Kidney capillary endothelial cell (primary cell): ENCODE measurements at regions not wholly inside any gene's neighbourhood (a gene's known extent, or its start where the extent isn't known, plus 50 kb on each side); places are given as distances from the start of the nearest gene placed in this dataset.
"Not testable (repeated sequence)": the region's sequence is repeated elsewhere in the genome, so short reads cannot be mapped to it uniquely, and the experiment has no call there.

ENCODE experiments used
- DNase-seq: peaks from one replicate; pipeline ENCODE4 v3.0.0-alpha.2; 2018; ENCODE audit warnings: low spot score

DNA sequence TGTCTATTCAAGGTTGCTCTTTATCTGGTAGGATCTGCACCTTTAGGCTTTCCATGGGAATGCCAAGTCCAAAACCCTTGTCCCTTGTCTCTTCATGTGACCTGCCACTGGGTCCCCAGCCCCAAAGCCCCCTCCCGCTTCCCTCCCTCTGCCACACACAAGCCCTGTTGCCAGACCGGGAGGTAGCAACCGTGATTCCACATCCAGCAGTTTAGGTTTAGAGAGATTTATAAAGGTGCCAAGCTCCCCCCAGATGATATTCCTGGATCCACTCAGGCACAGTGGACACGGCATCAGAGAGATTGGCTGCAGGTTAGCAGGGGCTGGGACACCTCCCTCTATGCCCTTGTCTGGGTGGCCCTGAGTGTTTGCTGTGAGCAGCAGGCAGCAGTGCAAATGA lies 504.7 kb downstream of the CCDC171 start:
- DNase-seq, result no peak

DNA sequence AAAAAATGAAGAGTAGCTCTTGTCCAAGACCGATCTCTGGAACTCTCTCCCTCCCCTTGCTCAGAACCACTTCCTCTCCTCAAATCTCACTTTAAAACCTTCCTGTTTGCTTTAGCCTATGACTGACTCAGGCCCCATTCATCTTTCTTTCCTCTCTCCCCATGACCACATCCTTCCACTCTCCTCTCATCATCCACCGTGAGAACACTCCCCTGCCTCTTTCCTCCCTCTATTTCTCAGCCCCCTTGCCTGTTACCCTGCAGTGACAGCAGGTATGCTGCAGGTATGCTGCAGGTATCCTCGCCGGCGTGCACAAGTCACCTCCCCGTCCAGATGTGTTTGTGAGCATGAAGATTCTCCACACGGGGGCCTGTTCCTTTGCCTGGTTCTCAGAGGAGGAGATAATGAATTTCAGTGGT lies 505.3 kb downstream of the CCDC171 start:
- no peak for DNase-seq

DNA sequence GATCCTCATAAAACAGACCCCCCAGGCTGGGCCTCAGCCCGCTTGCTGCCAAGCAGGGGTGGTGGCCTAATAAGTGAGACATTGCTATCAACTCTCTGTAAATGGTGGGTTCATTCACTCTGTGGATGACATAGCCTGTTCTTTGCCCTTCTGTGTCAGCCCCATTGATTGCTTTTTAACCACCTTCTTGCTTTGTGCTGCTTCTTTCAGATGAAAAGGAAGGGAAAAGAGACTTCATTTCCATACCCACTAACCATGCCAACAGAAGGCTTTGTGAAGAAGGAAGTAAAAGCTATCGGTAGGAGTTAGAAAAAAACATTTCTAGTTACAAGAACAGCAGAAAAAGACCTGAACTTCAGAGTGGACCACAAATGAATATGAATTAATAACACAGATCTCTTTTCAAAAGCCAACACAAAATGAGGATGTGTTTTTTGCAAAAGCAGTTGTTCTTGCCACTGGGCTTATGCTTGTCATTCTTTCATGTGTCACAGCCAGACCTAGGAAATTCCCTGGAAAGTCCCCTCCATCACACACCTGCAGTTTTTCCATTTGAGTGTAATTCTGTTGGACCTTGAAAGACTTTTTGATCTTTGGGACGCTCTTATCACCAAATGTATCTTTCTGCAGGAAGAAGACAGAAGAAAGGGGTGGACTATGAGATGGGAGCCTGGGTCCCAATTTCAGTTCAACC lies 507.7 kb downstream of the CCDC171 start:
- no peak for DNase-seq

DNA sequence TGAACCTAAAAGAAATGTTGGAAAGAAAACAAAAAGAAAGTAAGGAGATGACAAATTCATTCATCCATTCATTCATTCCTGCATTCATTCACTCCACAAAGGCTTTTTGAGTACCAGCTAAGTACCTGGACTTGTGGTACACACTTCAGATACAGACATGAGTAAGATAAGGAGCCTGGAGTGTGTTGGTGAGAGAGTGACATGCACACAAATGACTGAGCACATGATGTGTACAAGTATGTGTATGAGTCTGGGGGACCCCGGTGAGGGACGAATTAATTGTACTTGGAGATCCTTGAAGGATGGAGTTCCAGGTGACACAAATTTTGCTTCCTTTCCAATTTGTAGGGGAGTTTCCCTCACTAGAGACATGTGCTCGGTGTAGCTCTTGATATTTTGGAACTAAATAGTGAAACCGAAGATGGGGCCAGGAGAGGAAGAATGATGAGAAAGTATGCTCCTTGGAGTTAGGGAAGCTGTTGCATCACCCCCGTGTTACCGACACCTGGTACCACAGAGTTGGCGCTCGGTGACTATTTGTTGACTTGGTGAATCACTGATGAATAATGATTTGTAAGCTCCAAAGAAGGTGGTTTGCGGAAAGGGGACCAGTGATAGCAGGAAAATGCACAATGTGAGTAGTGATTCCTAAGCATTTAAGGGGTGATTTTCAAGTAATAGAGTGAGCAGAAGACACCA lies 509.8 kb downstream of the CCDC171 start:
- no peak for DNase-seq

DNA sequence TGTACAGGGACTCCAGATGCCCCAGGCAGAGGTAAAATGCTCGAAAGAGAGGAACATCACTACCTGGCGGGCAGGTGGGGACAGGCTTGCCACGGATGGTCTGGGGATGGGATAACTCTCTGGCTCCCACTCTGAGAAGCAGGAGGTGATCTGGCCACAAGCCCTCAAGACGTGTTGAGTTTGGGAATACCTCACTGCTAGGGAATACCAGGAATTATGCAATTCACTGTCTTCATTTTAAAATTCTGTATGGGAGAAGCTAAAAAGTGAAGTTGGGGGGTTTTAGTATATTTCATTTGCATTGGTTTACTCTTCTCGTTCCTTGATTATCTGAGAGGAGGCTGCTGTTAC lies 510.4 kb downstream of the CCDC171 start:
- no peak for DNase-seq

DNA sequence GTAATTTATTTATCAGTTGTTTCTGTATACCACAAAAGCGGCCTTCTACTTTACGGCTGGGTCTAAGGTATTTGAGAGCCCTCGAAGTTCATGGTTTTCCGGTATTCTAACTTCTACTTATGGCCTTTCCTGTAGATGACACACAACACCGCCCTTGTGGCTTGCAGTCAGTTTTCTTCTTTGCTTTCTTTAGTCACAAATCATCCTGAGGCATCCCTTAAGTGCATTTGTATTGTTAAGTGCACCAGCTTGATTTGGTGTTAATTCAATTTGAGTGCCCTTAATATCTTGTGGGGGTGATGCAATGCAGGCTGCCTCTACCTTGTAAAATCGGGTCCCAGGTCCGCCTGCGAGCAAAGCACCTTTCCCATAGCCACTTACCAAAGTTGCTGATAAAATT lies 511.9 kb downstream of the CCDC171 start:
- no peak for DNase-seq

DNA sequence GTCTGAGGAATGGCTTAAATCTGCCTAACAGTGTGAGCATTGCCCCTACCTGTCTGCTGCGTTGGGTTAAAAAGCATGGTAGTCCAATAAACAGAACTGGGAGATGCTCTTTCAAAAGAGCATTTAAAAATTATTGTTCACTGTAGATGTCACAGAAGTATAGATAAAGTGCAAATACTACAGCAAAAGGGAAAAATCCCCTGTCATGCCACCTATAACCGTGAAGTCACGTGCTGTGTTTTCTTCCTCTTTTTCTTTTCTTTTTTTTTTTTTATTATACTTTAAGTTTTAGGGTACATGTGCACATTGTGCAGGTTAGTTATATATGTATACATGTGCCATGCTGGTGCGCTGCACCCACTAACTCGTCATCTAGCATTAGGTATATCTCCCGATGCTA lies 513.4 kb downstream of the CCDC171 start:
- not testable (repeated sequence) for DNase-seq

DNA sequence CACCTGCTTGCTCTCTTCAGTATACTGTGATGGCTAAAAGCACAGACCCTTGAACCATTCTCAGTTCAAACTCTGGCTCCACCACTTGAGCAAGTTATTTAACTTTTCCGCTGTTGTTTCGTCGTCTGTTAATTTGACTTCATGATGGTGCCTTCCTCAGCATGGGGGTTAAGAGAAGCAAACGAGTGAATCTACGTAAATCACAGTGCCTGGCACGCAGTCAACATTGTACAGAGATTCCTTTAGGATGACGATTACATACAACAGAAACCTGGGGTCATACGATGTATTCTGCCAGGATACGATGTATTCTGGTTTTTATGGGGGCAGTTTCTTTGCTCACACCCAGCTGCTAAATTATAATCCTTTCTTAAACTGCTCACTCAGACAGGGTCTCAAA lies 515.6 kb downstream of the CCDC171 start:
- DNase-seq, result no peak

DNA sequence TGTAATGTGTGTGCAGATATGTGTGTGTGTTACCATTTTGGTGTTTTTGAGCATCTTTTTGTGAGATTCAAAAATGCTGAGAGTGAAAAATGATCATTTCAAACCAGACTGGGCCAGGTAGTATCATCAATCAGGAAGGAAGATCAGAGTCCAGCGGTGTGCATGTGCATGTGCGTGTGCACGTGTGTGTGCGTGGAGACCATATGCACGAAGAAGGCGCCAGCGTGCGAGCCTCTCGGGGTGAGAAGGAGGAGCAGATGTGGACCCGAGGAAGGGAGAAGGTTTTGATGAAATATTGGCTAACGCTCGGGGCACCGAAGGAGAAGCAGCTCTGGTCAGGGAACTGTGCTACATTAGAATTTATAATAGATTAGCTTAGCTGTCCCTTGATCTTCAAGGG lies 516.4 kb downstream of the CCDC171 start:
- DNase-seq, result no peak

DNA sequence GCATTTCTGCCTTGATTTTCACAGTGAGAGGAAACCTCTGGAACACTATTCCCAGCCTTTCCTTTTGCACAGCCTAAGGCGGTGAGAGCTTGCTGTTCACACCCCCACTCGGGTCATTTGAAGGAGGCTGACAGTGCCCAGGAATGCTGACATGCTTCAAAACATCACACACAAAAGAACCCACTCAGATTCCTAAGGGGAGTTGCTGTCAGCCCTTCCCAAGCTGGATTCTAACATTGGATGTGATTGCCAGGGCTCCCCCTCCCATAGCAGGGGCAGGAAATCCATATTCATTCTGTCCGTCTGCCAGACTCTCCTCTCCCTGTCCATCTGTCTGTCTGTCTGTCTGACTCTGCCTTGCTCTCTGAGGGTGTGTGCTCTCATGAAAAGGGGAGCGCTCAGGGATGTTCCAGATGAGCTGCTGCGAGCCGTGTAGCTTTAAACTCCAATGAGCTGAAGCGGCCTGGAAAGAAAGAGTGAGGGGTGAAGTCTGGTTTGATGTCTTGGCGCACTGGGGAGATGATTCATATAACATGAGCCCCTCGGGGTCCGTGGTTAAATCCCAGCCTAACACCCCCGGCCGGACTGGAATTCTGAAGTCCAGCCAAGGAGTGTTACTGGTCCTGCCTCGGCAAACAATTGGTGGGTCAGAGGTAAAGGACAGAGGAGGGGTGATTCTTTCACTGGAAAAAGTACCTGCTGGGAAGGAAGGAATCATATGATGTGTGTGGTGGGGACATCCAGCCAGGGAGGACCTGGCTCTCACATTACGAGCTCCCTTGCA lies 517.0 kb downstream of the CCDC171 start:
- DNase-seq, result no peak

DNA sequence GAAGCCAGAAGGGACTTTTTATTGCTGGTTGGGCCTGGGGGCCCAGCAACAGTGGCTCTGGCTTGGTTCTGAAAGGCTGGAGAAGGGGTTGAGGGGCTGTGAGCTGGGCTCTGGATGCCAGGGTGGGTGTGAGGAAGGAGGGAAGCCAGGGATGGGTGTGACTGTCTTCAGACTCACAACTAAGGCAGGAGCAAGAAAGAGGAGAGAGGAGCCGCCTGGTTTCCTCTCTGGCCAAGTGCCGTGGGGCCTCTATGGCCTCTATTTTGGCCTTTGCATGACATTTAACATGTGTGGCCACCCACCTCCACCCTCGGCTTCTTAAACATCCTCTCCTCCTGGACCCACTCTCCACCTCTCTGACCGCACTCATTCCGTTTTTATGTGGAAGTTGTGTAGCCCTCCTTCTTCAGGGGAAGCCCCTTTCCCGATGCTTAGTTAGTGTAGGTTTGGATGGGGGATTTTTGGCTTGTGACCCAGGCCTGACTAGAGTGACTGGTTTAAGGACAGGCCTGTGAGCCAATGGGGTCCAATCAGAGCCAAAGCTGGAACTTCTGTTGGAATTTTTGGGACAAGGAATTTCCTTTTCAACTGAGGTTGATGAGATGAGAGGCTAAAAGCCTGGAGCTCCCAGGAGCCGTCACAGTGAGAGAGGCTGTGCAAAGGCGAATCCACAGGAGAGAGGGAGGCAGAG lies 517.8 kb downstream of the CCDC171 start:
- no peak for DNase-seq

DNA sequence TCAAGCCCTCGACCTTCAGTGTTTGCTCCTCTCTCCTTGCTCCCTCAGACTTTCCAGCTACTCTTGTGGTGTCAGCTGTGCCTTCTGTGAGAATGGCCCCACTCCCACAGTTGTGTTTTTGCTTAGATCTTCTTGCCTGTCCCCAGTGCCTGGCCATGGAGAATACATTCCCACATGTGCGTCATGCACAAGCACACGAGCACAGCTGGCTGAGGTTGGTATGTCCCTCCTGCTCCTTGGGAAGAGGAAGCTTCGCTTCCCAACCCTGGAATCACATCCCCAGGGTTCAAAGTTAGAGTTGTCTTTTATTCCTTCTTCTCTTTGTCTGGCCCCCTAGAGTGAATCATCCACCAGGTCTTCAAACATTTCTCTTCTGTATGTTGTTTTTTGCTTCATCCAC lies 518.6 kb downstream of the CCDC171 start:
- DNase-seq, result no peak

DNA sequence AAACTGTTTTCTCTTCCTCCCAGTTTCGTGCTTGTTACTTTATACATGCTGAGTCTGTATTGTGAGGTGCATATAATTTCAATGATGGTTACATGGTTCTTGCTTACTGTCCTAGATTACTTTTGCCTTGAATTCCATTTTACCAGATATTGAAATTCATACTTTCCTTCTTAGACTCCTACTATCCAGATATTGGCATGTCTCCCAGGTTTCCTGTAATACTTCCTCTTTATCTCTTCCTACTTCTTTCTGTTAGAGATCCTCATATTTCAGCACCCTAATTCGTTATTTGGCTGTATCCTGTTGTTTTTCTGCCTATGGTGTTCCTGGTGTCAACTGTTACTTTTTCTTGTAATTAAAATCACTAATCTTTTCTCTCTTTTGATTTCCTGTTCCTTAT lies 522.1 kb downstream of the CCDC171 start:
- no peak for DNase-seq

DNA sequence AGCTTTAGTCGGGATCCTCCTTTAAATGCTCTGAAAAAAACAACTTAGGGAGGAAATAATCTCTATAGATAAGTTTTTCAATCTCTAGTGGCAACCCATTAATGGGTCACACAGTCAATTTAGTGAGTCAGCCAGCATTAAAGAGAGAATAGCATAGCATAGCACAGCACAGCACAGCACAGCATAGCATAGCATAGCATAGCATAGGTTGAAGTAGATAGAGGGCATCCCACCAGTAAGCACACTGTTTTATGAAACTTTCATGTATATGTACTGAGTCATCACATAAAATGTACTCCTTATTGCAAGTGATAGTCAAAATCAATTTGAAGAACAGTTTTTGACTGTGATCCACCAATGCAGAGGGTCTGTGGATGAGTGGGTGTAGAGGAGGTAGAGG lies 522.9 kb downstream of the CCDC171 start:
- no peak for DNase-seq

DNA sequence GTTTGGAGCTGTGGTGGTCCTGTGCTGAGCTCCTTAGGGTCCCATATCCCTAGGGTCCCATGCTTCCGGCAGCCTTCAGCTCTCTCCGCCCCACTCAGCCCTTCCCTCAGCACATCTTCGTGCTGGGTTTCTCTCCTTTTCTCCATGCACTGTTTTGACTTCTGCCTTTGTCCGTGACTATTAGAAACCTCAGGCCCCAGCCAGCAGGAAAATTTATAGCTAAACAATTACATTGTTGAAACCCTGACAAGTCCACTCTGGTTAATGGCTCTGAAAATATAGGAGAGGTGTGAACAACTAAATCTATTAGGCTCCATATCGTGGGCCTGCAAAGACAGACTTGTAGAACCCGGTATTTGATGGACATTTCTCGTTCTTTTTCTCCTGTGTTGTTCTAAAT lies 523.7 kb downstream of the CCDC171 start:
- no peak for DNase-seq

DNA sequence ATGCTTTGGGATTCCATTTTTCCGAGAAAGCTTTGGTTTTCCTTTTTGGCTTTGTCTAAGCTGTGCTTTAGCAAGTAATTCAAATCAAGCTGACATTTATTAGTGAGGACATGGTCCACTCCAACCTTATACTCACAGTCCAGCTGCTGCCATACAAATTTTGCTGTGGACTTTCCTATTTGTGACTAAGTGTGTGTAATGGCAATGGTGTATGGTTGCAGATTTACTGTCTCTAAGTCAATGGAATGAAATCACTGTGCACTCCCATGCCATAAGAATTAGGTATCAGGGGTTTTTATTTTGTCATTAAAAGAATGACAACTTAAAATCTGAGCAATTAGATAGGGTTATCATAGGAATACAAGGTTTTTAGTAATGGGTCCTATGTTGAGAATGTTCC lies 530.0 kb downstream of the CCDC171 start:
- DNase-seq, result no peak

DNA sequence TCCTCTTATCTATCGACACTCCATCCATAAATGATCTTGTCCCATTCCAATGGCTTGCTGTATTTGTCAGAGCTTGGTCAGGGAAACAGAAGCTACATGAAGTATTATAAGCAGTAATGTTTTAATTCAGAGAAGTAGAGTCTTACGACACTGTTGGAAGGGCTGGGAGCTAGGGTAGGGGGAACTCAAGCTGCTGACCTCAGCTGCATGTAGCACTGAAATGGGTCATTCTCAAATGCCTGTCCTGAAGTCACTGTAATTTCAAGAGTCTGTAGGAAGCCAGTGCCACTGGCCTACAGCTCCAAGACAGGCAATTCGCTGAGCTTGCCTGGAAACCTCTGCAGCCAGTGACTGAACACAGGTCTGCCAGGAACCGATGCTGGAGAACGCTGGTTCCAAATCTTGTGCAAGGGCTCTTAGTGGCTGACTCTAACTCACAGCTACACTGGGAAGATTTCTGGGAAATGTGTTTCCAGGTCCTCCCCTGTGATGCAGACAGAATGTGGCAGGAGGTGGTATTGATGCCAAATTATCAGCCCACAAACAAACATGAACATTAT lies 532.4 kb downstream of the CCDC171 start:
- no peak for DNase-seq

DNA sequence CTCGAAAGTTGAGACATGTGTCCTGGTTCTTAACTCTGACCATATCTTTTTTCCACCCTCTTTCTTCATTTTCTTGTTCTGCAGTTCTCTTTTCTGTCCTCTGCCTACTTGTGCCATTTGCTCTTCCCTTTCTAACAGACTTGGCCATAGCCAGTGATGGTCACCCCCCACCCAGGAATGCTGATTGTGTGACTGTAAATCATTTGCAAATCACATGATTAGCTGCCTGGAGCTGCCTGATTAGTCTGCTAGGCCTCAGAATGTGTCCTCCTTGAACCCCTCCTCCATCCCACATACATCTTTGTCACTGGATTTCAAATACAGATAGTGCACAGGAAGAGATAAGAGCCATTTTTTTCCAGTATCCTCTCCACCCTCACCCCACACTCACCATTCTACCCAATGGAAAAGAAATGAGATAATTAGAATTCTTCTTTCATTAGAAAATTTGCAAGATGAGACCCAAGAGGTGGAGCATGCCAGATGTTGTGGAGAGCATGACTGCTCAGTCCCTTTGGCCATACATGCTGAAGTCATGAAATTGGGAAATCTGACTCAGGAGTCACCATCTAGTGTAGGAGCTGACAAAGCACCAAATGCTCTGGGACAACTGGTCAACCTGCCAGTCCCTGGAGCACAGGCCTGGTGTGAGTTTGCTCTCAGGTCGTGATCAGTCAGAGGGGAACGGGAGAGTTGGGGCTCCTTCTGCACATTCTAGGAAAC lies 538.2 kb downstream of the CCDC171 start:
- no peak for DNase-seq

DNA sequence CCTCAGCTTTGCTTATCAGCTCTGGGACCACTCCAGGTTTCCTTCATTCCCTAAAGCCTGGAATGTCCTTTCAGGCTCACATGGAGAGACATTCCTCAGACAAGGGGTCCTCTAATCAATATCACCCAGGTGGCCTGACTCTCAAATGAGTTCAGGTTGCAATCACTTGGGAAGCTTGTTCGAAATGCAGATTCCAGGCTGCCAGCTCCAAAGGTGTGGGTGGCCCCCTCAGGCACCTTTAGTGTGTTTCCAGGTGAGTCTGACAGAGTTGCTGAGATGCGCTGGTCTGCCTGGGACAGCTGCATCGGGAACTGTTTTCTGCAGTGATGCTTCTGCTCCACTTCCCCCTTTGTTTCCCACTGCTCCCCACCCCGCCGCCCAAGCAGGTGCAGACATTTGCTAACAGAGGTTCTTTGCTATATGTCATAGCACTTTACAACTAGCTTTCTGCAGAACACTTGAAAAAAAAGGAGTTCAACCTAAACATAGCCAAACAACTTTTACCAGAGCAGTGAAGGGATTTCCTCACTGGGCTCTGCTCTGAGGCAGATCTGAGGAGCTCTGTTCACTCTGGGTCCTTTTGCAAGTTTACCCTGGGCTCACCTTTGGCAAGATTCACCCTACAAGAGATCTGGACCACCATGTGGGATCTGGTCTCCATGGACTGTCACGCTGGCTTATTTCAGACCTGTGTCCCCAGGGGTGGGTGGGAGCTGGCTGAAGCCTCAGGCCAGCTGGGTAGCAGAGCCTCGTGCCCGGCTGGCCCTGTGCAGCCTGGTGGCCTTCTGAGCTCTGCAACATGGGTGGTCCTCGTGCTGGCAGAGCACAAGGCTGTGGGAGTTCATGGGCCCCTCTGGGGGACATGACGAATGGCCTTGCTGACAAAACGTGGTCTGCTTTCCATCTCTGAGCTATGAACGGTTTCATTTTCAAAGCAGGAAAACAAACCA lies 539.6 kb downstream of the CCDC171 start:
- no peak for DNase-seq

DNA sequence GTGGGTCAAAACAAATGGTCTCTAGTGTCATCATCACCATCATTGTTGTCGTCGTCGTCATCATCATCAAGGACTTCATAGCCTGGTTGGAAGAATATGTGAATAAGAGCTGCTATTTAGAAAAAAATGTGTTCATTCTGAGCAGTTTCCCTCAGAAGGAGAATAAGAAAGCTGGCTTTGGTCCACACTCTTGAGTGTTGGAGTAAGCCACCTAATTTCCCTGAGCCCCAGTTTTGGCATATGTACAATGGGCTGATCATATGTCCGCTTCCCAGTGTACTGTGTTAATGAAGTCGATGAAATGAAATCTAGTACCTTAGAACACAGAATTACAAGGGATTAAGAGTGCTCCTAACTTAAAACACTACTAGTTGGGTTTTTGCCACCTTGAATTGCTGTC lies 545.5 kb downstream of the CCDC171 start:
- DNase-seq, result no peak
